ENCODE measurements at regions not wholly inside any gene's neighbourhood (a gene's known extent, or its start where the extent isn't known, plus 50 kb on each side); places are given as distances from the start of the nearest gene placed in this dataset.

GRCh38 chrX:97704881-97705280 is 821.2 kb downstream of the RPA4 start:
- peaks cover 15% of the 10 kb centered on the region for H3K27me3 ChIP-seq (replicated peaks; ENCODE audit: control insufficient read depth, insufficient read depth, low read length)
- no peak overlapping the region for H3K9ac ChIP-seq (ENCODE audit: low read length)
- no peaks in the 10 kb centered on the region for H3K36me3 ChIP-seq (ENCODE audit: control insufficient read depth, insufficient read depth, low read length, severe bottlenecking)
- H3K9me3 ChIP-seq (ENCODE audit: control insufficient read depth, low read length) = peaks cover 8% of the 10 kb centered on the region
- H3K4me3 ChIP-seq (ENCODE audit: low read length) = no peak overlapping the region
- H3K4me1 ChIP-seq (ENCODE audit: control insufficient read depth, insufficient read depth, low read length) = no peaks in the 10 kb centered on the region
- DNase-seq (ENCODE audit: low read depth) = no peak

DNA sequence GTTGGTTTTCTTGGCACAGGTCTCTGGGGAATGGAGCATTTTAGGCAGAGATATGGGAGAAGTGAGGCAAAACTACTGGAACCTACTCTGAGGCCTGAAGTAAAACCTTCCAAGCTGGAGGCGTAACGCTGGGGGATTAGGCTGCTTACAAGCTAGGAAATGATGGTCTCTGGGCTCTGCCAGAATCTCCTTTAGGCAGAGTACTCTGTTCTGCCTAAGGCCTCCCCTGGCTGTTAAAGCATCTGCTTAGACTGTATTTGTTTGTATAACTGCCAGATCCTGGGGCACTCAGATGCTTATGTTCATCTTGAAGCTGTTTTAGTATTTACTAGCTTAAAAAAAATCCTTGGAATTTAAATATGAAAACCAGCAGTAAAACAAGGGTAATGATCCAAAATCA is 822.2 kb downstream of the RPA4 start:
- H3K27me3 ChIP-seq (replicated peaks; ENCODE audit: control insufficient read depth, insufficient read depth, low read length) = peaks cover 8% of the 10 kb centered on the region
- peaks cover 8% of the 10 kb centered on the region for H3K9me3 ChIP-seq (ENCODE audit: control insufficient read depth, low read length)
- H3K9ac ChIP-seq (ENCODE audit: low read length) = no peak overlapping the region
- DNase-seq (ENCODE audit: low read depth) = peak; percentile 47
- no peaks in the 10 kb centered on the region for H3K4me1 ChIP-seq (ENCODE audit: control insufficient read depth, insufficient read depth, low read length)
- no peaks in the 10 kb centered on the region for H3K36me3 ChIP-seq (ENCODE audit: control insufficient read depth, insufficient read depth, low read length, severe bottlenecking)
- no peak overlapping the region for H3K4me3 ChIP-seq (ENCODE audit: low read length)

DNA sequence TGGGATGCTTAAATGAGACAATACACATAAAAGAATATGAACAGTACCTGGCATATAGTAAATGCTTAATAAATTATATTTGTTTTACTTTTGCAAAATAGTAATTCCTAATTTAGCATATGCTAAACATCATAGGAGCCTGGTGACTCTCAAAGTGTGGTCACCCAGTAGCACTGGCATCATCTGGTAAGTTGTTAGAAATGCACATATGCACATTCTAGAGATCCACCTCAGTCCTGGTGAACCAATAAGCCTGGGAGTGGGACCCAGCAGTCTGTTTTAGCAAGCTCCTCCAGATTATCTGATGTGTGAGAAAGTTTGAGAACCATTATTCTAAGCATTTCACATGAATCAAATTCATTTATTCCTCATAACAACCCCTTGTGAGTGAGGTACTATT is 830.4 kb downstream of the RPA4 start:
- H3K9me3 ChIP-seq (ENCODE audit: control insufficient read depth, low read length) = peaks cover 7% of the 10 kb centered on the region
- H3K27me3 ChIP-seq (replicated peaks; ENCODE audit: control insufficient read depth, insufficient read depth, low read length) = peaks cover 4% of the 10 kb centered on the region
- no peaks in the 10 kb centered on the region for H3K4me1 ChIP-seq (ENCODE audit: control insufficient read depth, insufficient read depth, low read length)
- no peaks in the 10 kb centered on the region for H3K36me3 ChIP-seq (ENCODE audit: control insufficient read depth, insufficient read depth, low read length, severe bottlenecking)
- H3K9ac ChIP-seq (ENCODE audit: low read length) = no peak overlapping the region
- H3K4me3 ChIP-seq (ENCODE audit: low read length) = no peak overlapping the region
- no peak for DNase-seq (ENCODE audit: low read depth)

DNA sequence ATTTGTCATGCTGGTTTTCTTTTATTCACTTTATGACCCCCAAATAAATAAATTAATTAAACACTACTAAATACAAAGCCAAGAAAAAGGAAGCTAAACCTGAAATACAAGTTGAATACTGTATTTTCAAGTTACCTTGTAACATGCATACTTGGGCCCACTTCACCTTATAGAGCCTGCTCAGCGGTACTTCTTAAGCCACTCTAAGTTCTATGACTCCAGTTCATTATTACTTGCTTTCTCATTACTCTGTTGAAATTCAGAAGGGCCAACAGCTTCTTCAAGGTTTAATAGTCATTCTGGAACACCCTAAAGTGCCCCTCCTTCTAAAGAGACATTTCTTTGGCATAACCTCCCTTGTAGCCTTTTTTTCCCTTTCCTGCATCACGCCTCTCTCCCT is 844.5 kb downstream of the RPA4 start:
- peaks cover 9% of the 10 kb centered on the region for H3K9me3 ChIP-seq (ENCODE audit: control insufficient read depth, low read length)
- no peak for DNase-seq (ENCODE audit: low read depth)
- H3K36me3 ChIP-seq (ENCODE audit: control insufficient read depth, insufficient read depth, low read length, severe bottlenecking) = no peaks in the 10 kb centered on the region
- peaks cover 7% of the 10 kb centered on the region for H3K27me3 ChIP-seq (replicated peaks; ENCODE audit: control insufficient read depth, insufficient read depth, low read length)
- no peaks in the 10 kb centered on the region for H3K4me1 ChIP-seq (ENCODE audit: control insufficient read depth, insufficient read depth, low read length)
- H3K9ac ChIP-seq (ENCODE audit: low read length) = no peak overlapping the region
- no peak overlapping the region for H3K4me3 ChIP-seq (ENCODE audit: low read length)

- no peak for DNase-seq (ENCODE audit: low read depth)
- Histone ChIP-seq H3K9ac (ENCODE audit: low read length) (no peak overlapping the region), H3K27me3 (replicated peaks; ENCODE audit: control insufficient read depth, insufficient read depth, low read length) (peaks cover 9% of the 10 kb centered on the region), H3K9me3 (ENCODE audit: control insufficient read depth, low read length) (peaks cover 19% of the 10 kb centered on the region), H3K4me3 (ENCODE audit: low read length) (no peak overlapping the region), H3K36me3 (ENCODE audit: control insufficient read depth, insufficient read depth, low read length, severe bottlenecking) (no peaks in the 10 kb centered on the region), H3K4me1 (ENCODE audit: control insufficient read depth, insufficient read depth, low read length) (no peaks in the 10 kb centered on the region)
Measured at GRCh38 chrX:97740044-97740443, 856.3 kb downstream of the RPA4 start.

DNA sequence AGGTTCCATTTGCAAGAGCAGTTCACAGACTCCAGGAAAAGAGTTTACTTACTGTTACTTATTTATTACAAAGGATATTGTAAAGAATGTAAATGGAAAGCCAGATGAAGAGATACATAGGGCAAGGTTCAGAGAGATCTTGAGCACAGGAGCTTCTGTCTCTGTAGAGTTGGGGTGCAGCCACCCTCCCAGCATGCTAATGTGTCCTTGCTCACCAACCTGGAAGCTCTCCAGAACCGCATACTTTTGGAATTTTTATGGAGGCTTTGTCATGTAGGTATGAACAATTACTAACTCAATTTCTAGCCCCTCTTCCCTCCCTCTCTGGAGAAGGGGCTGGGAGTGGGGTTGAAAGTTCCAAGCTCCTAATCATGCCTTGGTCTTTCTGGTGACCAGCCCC is 857.2 kb downstream of the RPA4 start:
- Histone ChIP-seq H3K36me3 (ENCODE audit: control insufficient read depth, insufficient read depth, low read length, severe bottlenecking) (no peaks in the 10 kb centered on the region), H3K9ac (ENCODE audit: low read length) (no peak overlapping the region), H3K4me3 (ENCODE audit: low read length) (no peak overlapping the region), H3K9me3 (ENCODE audit: control insufficient read depth, low read length) (peaks cover 14% of the 10 kb centered on the region), H3K4me1 (ENCODE audit: control insufficient read depth, insufficient read depth, low read length) (no peaks in the 10 kb centered on the region), H3K27me3 (replicated peaks; ENCODE audit: control insufficient read depth, insufficient read depth, low read length) (peaks cover 17% of the 10 kb centered on the region)
- no peak for DNase-seq (ENCODE audit: low read depth)

DNA sequence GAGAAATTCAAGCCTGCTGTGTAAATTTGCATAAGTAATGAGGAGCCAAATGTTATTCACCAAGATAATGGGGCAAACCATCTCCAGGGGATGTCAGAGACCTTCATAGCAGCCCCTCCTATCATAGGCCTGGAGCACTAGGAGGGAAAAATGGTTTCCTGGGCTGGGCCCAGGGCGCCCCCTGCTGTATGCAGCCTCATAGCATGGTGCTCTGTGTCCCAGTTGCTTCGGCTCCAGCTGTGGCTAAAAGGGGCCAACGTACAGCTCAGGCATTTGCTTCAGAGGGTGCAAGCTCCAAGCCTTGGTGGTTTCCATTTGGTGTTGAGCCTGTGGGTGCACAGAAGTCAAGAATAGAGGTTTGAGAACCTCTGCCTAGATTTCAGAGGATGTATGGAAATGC is 859.3 kb downstream of the RPA4 start:
- no peaks in the 10 kb centered on the region for H3K36me3 ChIP-seq (ENCODE audit: control insufficient read depth, insufficient read depth, low read length, severe bottlenecking)
- H3K9ac ChIP-seq (ENCODE audit: low read length) = no peak overlapping the region
- H3K27me3 ChIP-seq (replicated peaks; ENCODE audit: control insufficient read depth, insufficient read depth, low read length) = peaks cover 26% of the 10 kb centered on the region
- H3K4me3 ChIP-seq (ENCODE audit: low read length) = no peak overlapping the region
- H3K9me3 ChIP-seq (ENCODE audit: control insufficient read depth, low read length) = peaks cover 5% of the 10 kb centered on the region
- no peak for DNase-seq (ENCODE audit: low read depth)
- no peaks in the 10 kb centered on the region for H3K4me1 ChIP-seq (ENCODE audit: control insufficient read depth, insufficient read depth, low read length)

DNA sequence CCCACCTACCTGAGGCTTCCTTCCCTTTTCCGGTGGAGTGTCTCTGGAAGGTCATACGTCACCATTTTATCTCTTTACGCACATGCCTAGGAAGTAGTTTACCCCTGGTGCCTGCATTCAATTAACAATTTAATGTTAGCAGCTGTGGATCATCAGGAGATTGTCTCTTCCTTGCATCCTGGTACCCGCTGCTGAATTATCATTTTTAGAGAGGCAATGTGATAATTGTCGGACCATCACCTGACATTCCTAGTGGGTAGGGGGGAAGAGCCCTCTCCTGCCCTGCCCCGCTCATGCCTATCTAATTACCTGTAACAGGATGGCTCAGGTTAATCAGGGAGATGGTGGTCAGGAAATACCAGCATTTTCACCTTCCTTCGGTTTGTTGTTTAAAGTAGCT is 863.6 kb downstream of the RPA4 start:
- Histone ChIP-seq H3K9me3 (ENCODE audit: control insufficient read depth, low read length) (no peaks in the 10 kb centered on the region), H3K36me3 (ENCODE audit: control insufficient read depth, insufficient read depth, low read length, severe bottlenecking) (no peaks in the 10 kb centered on the region), H3K9ac (ENCODE audit: low read length) (no peak overlapping the region), H3K27me3 (replicated peaks; ENCODE audit: control insufficient read depth, insufficient read depth, low read length) (peaks cover 19% of the 10 kb centered on the region), H3K4me3 (ENCODE audit: low read length) (no peak overlapping the region), H3K4me1 (ENCODE audit: control insufficient read depth, insufficient read depth, low read length) (no peaks in the 10 kb centered on the region)
- DNase-seq (ENCODE audit: low read depth) = no peak

DNA sequence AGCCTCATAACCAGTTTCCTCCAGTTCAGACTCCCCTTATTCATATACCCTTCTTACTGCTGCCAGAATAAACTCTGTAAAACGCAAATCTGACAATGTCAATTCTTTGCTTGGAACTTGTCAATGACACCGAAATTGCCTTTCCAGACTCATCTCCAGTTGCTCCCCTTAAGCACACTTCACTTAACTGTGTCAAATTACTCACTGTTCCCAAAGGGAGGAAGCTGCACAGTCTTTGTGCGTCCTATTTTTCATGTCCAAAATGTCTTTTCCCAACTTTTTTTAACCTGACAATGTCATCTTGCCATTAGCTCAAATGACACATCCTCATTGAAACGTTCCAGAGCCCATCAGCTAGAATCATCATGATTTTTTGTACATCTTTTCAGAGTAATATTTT is 867.3 kb downstream of the RPA4 start:
- no peak for DNase-seq (ENCODE audit: low read depth)
- Histone ChIP-seq H3K9me3 (ENCODE audit: control insufficient read depth, low read length) (no peaks in the 10 kb centered on the region), H3K9ac (ENCODE audit: low read length) (no peak overlapping the region)

GRCh38 chrX:97751735-97752134 is 868.0 kb downstream of the RPA4 start:
- Histone ChIP-seq H3K4me3 (ENCODE audit: low read length) (no peak overlapping the region), H3K9me3 (ENCODE audit: control insufficient read depth, low read length) (no peaks in the 10 kb centered on the region), H3K27me3 (replicated peaks; ENCODE audit: control insufficient read depth, insufficient read depth, low read length) (peaks cover 8% of the 10 kb centered on the region), H3K36me3 (ENCODE audit: control insufficient read depth, insufficient read depth, low read length, severe bottlenecking) (no peaks in the 10 kb centered on the region), H3K4me1 (ENCODE audit: control insufficient read depth, insufficient read depth, low read length) (no peaks in the 10 kb centered on the region), H3K9ac (ENCODE audit: low read length) (no peak overlapping the region)
- no peak for DNase-seq (ENCODE audit: low read depth)

More for the DNA sequence above, 867.3 kb downstream of the RPA4 start:
- Histone ChIP-seq H3K4me1 (ENCODE audit: control insufficient read depth, insufficient read depth, low read length) (no peaks in the 10 kb centered on the region), H3K4me3 (ENCODE audit: low read length) (no peak overlapping the region), H3K36me3 (ENCODE audit: control insufficient read depth, insufficient read depth, low read length, severe bottlenecking) (no peaks in the 10 kb centered on the region), H3K27me3 (replicated peaks; ENCODE audit: control insufficient read depth, insufficient read depth, low read length) (peaks cover 8% of the 10 kb centered on the region)

DNA sequence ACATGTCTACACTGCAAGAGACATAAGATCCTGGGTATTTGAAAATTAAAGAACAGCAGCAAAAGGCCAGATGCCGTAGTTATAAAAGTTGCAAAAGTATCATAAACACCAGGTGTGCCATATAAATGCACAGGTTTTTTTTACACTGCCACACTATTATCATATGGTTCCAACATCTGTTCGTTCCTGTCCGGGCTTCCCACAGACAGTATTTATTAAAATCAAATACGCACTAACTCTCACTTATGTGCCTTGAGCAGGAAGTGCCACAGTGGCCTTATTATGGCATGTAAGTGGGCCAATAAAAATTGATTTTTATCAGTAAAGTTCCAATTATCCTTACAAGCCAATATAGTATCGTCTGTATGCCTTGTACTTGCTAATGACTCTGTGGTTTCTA is 873.2 kb downstream of the RPA4 start:
- Histone ChIP-seq H3K4me3 (ENCODE audit: low read length) (no peak overlapping the region), H3K4me1 (ENCODE audit: control insufficient read depth, insufficient read depth, low read length) (no peaks in the 10 kb centered on the region), H3K9me3 (ENCODE audit: control insufficient read depth, low read length) (no peaks in the 10 kb centered on the region), H3K27me3 (replicated peaks; ENCODE audit: control insufficient read depth, insufficient read depth, low read length) (peaks cover 5% of the 10 kb centered on the region), H3K9ac (ENCODE audit: low read length) (no peak overlapping the region), H3K36me3 (ENCODE audit: control insufficient read depth, insufficient read depth, low read length, severe bottlenecking) (no peaks in the 10 kb centered on the region)
- no peak for DNase-seq (ENCODE audit: low read depth)

DNA sequence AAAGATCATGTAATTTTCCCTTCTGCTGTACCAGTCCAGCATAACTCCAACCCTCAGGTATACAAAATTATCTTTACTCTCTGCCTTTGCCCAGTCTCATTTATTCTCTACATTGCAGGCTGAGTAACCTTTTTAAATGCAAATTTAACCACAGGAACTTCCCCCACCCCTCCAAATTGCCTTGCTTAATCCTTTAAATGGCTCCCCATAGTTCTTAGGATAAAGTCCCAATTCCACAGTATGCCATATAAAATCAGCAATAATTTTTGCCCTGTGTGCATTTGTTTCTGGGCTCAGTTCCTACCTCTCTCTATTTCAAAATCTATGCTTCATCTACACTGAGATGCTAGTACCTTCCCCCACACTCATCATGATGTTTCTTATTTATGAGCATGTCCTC is 879.7 kb downstream of the RPA4 start:
- no peak for DNase-seq (ENCODE audit: low read depth)
- no peak overlapping the region for H3K9ac ChIP-seq (ENCODE audit: low read length)
- H3K9me3 ChIP-seq (ENCODE audit: control insufficient read depth, low read length) = no peaks in the 10 kb centered on the region
- no peak overlapping the region for H3K4me3 ChIP-seq (ENCODE audit: low read length)
- H3K36me3 ChIP-seq (ENCODE audit: control insufficient read depth, insufficient read depth, low read length, severe bottlenecking) = no peaks in the 10 kb centered on the region
- no peaks in the 10 kb centered on the region for H3K4me1 ChIP-seq (ENCODE audit: control insufficient read depth, insufficient read depth, low read length)
- no peaks in the 10 kb centered on the region for H3K27me3 ChIP-seq (replicated peaks; ENCODE audit: control insufficient read depth, insufficient read depth, low read length)

Data from adipocyte (in vitro differentiated cells).